LNCaP clone FGC (cell line): ENCODE measurements at regions not wholly inside any gene's neighbourhood (a gene's known extent, or its start where the extent isn't known, plus 50 kb on each side); places are given as distances from the start of the nearest gene placed in this dataset.
"Not testable (repeated sequence)": the region's sequence is repeated elsewhere in the genome, so short reads cannot be mapped to it uniquely, and the experiment has no call there.

ENCODE experiments used
- DNase-seq: peaks from one replicate; pipeline ENCODE4 v3.0.0-alpha.2; 2011; ENCODE audit warnings: low read depth
- H3K4me3 ChIP-seq: 2 replicates; pipeline ENCODE4 v1.5.1; 2011; ENCODE audit warnings: mild to moderate bottlenecking, low read depth, low read length, control low read depth
- CTCF ChIP-seq: IDR thresholded peaks from 2 replicates; pipeline ENCODE4 v1.5.1; 2012; ENCODE audit warnings: mild to moderate bottlenecking; ENCODE audit not compliant: control insufficient read depth, insufficient read depth; ENCODE audit errors: extremely low read depth

- no peak for DNase-seq
- no peak overlapping the region for H3K4me3 ChIP-seq
- no peak for TF ChIP-seq CTCF
Measured at GRCh38 chr7:113519472-113519871, 399.3 kb downstream of the PPP1R3A start.

GRCh38 chr7:113504691-113505090 is 386.3 kb upstream of the SMIM30 start:
- DNase-seq, result no peak
- no peak for TF ChIP-seq CTCF
- H3K4me3 ChIP-seq, result no peak overlapping the region

- no peak for DNase-seq
- no peak overlapping the region for H3K4me3 ChIP-seq
- no peak for TF ChIP-seq CTCF
Measured at GRCh38 chr7:113504142-113504541, 385.8 kb upstream of the SMIM30 start.

- not testable (repeated sequence) for H3K4me3 ChIP-seq, DNase-seq
Measured at GRCh38 chr7:113496586-113496985, 378.2 kb upstream of the SMIM30 start.

GRCh38 chr7:113494797-113495566 is 376.6 kb upstream of the SMIM30 start:
- not testable (repeated sequence) for H3K4me3 ChIP-seq, DNase-seq

GRCh38 chr7:113491305-113491704 is 373.0 kb upstream of the SMIM30 start:
- TF ChIP-seq CTCF, result no peak
- H3K4me3 ChIP-seq, result no peak overlapping the region
- DNase-seq, result no peak

- no peak for DNase-seq
- no peak for TF ChIP-seq CTCF
- no peak overlapping the region for H3K4me3 ChIP-seq
Measured at GRCh38 chr7:113487925-113488731, 369.8 kb upstream of the SMIM30 start.

GRCh38 chr7:113486548-113486947 is 368.2 kb upstream of the SMIM30 start:
- no peak for TF ChIP-seq CTCF
- no peak overlapping the region for H3K4me3 ChIP-seq
- no peak for DNase-seq
